ENCODE measurements at regions not wholly inside any gene's neighbourhood (a gene's known extent, or its start where the extent isn't known, plus 50 kb on each side); places are given as distances from the start of the nearest gene placed in this dataset.

GRCh38 chr6:132187816-132188215 lies 213.5 kb downstream of the MOXD1 start:
- H4K8ac ChIP-seq (ENCODE audit: extremely low read depth, insufficient read depth, low read length), result no peak overlapping the region
- DNase-seq (ENCODE audit: low read depth in 1 of 2, low spot score in 2 of 2) (no peak), FAIRE-seq (no peak)
- no peaks in the 10 kb centered on the region for H3K9me3 ChIP-seq (ENCODE audit: insufficient read depth in 2 of 2, low read depth in 1 of 2, low read length in 1 of 2)
- no peaks in the 10 kb centered on the region for H4K20me1 ChIP-seq (replicated peaks in 1 of 2; ENCODE audit: control insufficient read depth in 1 of 2, insufficient read depth in 2 of 2, low read length in 2 of 2)
- ChIA-PET POLR2A (ENCODE audit: partially characterized antibody) (no interaction called here), CTCF (ENCODE audit: partially characterized antibody) (no interaction called here)
- WGBS, 2 experiments (ENCODE audit: extremely low coverage in 1 of 2, insufficient coverage in 1 of 2, insufficient read length in 1 of 2, insufficient replicate concordance in 2 of 2, low coverage in 1 of 2, low lambda C conversion rate in 2 of 2, missing lambda C conversion rate in 1 of 2), result 89% methylated on average over 1 of the region's 1 CpG; no CpG with 5 or more reads in 1 of the 2 experiments
- no peaks in the 10 kb centered on the region for H3K36me3 ChIP-seq (ENCODE audit: control insufficient read depth in 2 of 4, insufficient read depth in 4 of 4, low read length in 3 of 4)
- H2AK5ac ChIP-seq (ENCODE audit: low read depth, low read length), result no peak overlapping the region
- no peak overlapping the region for H3K27ac ChIP-seq (ENCODE audit: low read depth, low read length)
- no peak overlapping the region for H3K4me3 ChIP-seq (ENCODE audit: extremely low read depth in 1 of 4, insufficient read depth in 2 of 4, low read depth in 3 of 4, low read length in 4 of 4)
- H2BK12ac ChIP-seq (ENCODE audit: low read depth, low read length), result no peak overlapping the region
- H3K23me2 ChIP-seq (ENCODE audit: low read depth, low read length), result no peaks in the 10 kb centered on the region
- H3K18ac ChIP-seq (ENCODE audit: extremely low read depth, low read length), result no peak overlapping the region
- H4K5ac ChIP-seq (ENCODE audit: insufficient read length, low read depth, low read length), result no peak overlapping the region
- H3K56ac ChIP-seq (replicated peaks; ENCODE audit: insufficient read length, low read depth, low read length), result no peak overlapping the region
- H3K4me1 ChIP-seq (replicated peaks in 1 of 4; ENCODE audit: control insufficient read depth in 3 of 4, insufficient read depth in 4 of 4, low read length in 3 of 4), result no peaks in the 10 kb centered on the region
- H2BK20ac ChIP-seq (ENCODE audit: low read length), result no peak overlapping the region
- H2BK120ac ChIP-seq (replicated peaks; ENCODE audit: low read depth, low read length), result no peak overlapping the region
- H4K91ac ChIP-seq (replicated peaks; ENCODE audit: insufficient read length, low read length), result no peak overlapping the region
- H3K4me2 ChIP-seq (ENCODE audit: insufficient read depth in 1 of 2, low read depth in 2 of 2, low read length in 2 of 2), result no peak overlapping the region
- H3K79me1 ChIP-seq (ENCODE audit: low read depth, low read length), result no peaks in the 10 kb centered on the region
- H3K79me2 ChIP-seq (ENCODE audit: control insufficient read depth in 1 of 2, insufficient read depth in 2 of 2, low read length in 2 of 2), result no peaks in the 10 kb centered on the region
- H3K9ac ChIP-seq (replicated peaks in 1 of 4; ENCODE audit: extremely low read depth in 1 of 4, low read depth in 3 of 4, low read length in 3 of 4), result no peak overlapping the region
- H2AFZ ChIP-seq (ENCODE audit: low read length), result no peak overlapping the region
- H2BK15ac ChIP-seq (ENCODE audit: low read length), result no peak overlapping the region
- H3K23ac ChIP-seq (ENCODE audit: insufficient read length), result no peak overlapping the region
- no peak overlapping the region for H3K4ac ChIP-seq (replicated peaks; ENCODE audit: insufficient read length, low read depth, low read length)
- peaks cover 0 to 1% (median 0%) of the 10 kb centered on the region in 4 experiments; a peak in 1 of 7 replicates for H3K27me3 ChIP-seq (replicated peaks in 1 of 4; ENCODE audit: control insufficient read depth in 3 of 4, extremely low read depth in 1 of 4, insufficient read depth in 3 of 4, low read length in 3 of 4)
- no peak overlapping the region for H3K14ac ChIP-seq (ENCODE audit: insufficient read length)
- H2BK5ac ChIP-seq (ENCODE audit: low read depth, low read length), result no peak overlapping the region
- TF ChIP-seq NANOG (IDR thresholded peaks at IDR 0.05; ENCODE audit: insufficient read depth, low read depth, low read length, poor library complexity, severe bottlenecking) (no peak), POLR2AphosphoS5 (IDR thresholded peaks at IDR 0.05; ENCODE audit: low read depth, low read length) (no peak), MAFK (IDR thresholded peaks at IDR 0.05; ENCODE audit: low read depth, low read length) (no peak), TAF1 (IDR thresholded peaks at IDR 0.05; ENCODE audit: low read depth, low read length) (no peak), BACH1 (IDR thresholded peaks at IDR 0.05; ENCODE audit: low read length) (no peak), TAF7 (optimal IDR thresholded peaks at IDR 0.05; ENCODE audit: borderline replicate concordance, low read depth, low read length) (no peak), GABPA (IDR thresholded peaks at IDR 0.05; ENCODE audit: borderline replicate concordance, insufficient read depth, low read length) (no peak), SP4 (IDR thresholded peaks at IDR 0.05; ENCODE audit: low read length) (no peak), SUZ12 (IDR thresholded peaks at IDR 0.05; ENCODE audit: low read length) (no peak), CHD1 (IDR thresholded peaks at IDR 0.05; ENCODE audit: low read depth, low read length) (no peak), RFX5 (IDR thresholded peaks at IDR 0.05; ENCODE audit: borderline replicate concordance, low read depth, low read length) (no peak), RXRA (IDR thresholded peaks at IDR 0.05; ENCODE audit: insufficient read depth, low read depth, low read length) (no peak), POU5F1 (IDR thresholded peaks at IDR 0.05; ENCODE audit: low read depth, low read length) (no peak), JUND (IDR thresholded peaks at IDR 0.05; ENCODE audit: low read length) (no peak), PHF8 (conservative IDR thresholded peaks at IDR 0.05; ENCODE audit: low read depth, low read length) (no peak), YY1 (IDR thresholded peaks at IDR 0.05; ENCODE audit: low read depth, low read length) (no peak), JUN (IDR thresholded peaks at IDR 0.05; ENCODE audit: low read depth, low read length) (no peak)

Data from H1 (cell line).